ENCODE measurements at regions not wholly inside any gene's neighbourhood (a gene's known extent, or its start where the extent isn't known, plus 50 kb on each side); places are given as distances from the start of the nearest gene placed in this dataset.

DNA sequence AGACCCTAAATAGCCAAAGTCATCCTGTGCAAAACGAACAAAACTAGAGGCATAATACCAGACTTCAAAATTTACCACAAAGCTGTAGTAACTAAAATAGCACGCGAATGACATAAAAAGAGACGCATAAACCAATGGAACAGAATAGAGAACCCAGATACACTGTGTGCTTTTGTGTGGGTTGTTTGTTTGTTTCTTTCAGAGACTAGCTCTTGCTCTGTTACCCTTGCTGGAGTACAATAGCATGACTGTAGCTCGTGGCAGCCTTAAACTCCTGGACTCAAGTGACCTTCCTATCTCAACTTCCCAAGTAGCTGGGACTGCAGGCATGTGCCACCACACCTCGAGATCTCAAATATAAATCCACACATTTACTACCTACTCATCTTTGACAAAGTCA, 1314.6 kb upstream of the GBE1 start:
- DNase-seq, result no peak

DNA sequence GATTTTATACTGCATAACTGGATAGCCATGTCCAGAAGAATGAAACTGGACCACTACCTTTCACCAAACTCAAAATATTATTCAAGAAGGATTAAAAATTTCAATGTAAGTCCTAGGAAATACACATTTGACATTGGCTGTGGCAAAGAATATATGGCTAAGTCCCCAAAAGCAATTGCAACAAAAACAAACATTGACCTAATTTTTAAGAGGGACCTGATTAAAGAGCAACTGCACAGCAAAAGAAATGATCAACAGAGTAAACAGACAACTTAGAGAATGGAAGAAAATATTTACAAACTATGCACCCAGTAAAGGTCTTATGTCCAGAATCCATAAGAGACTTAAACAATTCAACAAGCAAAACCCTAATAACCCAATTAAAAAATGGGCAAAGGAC, 1313.0 kb upstream of the GBE1 start:
- DNase-seq, result no peak

DNA sequence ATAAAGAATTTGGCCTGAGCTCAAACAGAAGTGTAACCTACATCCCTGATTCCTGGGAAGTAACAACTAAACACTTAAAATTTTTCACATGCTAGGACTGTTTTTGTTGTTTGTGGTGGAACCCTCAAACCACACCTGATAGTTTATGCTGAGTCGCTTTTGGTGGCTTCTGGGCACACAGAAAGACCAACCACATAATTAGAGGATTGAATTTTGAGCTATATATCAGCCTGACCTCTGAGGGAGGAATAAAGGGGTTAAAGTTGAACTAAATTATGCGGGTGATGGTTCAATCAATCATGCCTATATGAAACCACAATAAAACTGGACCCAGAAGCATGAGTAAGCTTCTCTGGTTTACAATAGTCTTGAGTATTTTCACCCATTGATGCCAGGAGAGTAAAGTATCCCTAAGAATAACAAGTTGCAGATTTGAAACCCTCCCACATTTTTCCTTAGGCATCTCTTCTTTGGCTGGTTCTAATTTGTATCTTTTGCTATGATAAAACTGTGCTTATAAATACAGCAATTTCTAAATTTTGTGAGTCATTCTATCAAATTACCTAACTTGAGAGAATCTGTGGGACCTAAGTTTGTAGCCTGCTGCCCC, 1304.5 kb upstream of the GBE1 start:
- no peak for DNase-seq

DNA sequence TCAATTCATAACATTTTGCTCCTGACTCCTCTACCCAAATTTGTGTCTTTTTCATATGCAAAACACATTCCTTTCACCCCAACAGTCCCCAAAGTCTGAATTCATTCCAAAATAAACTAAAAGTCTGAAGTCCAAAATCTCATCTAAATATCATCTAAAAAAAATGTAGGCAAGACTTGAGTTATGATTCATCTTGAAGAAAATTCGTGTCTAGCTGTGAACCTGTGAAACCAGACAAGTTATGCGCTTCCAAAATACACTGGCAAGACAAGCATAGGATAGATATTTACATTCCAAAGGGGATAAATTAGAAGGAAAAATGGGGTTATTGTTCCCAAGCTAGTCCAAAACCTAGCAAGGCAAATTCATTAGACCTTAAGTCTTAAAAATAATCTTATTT, 1302.0 kb upstream of the GBE1 start:
- DNase-seq, result no peak

DNA sequence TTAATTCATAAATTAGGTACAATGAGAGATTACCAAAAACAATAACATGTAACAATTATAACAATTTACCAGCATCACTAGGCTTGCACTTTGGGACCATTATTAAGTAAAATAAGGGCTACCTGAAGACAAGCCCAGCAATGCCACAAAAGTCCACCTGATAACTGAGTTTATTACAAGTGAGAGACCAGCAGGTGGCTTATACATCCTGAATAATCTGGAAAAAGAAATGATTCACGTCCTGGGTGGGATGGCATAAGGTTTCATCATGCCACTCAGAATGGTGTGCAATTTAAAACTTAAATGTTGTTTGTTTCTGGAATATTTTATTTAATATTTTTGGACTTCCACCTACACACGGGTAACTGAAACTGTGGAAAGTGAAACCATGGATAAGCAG, 1287.1 kb upstream of the GBE1 start:
- no peak for DNase-seq

DNA sequence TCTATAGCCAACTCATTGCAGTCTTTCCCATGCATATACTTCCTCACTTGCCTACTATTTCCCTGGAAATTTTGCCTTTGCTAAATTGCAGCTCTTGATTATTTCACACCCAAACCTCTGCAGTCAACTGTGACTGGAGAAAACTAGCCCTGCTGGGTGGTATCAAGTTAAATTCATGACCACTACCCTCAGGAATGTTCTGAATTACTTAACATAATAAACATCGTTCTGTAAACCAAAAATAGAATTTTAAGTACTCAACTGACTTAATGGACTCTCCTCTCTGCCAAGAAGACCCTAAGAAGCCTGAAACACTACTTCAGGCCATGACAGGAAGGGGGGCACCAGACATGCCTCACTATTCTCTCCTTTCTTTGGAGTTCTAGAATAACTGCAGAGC, 1278.0 kb upstream of the GBE1 start:
- no peak for DNase-seq

DNA sequence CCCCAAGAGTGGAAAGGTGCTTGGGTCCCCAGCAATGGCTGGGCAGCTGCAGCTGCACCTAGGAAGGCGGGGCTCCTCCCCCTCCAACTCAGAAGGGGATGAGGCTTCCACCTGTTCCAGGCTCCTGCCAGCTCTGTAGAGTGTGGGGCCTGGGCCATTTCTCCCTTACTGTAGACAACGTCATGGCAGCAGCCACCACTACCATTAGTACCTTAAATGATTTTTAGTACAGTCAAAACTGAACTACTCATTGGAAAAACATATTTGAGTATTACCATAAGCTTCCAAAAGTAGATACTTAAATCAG, 1274.2 kb upstream of the GBE1 start:
- no peak for DNase-seq

DNA sequence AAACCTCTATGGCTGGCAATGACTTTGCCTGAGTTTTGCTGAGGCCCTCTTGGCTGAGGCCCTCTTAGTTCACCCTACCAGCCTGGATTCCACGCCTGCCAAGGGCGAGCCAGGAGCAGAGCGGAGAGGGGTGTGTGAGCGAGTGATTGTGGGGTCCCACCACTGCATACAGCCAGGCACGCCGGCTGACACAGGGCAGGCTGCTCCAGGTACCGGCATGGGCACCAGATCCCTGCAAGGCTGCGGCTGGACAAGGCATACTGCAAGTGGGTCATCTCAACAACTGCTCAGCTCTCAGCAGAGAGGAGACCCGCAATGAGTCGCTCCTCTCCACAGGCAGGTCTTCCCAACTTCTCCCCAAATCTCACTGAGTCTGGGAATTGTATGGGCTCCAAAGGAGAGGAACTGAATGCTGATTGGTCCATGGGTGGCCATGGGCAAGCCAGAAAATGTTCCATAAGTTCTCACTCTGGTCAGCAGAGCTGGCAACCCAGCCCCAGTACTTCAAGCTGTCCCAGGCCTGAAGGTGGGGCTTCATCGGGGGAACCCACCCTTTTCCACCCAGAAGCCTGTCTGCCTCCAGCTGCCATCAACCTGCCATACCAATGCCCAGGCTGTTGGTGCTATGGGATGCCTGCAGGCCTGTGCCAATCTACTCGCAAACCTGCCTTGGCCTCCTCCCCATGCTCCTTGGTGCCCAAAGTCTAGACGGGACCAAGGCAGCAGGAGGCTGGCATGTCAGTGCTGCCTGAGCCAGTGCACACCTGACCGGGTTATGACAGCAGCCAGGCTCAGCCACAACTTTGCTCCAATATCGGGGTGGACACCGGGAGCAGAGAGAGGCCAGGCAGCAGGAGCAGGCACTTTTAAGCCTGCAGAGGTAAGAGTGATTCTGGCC, 1273.6 kb upstream of the GBE1 start:
- no peak for DNase-seq

DNA sequence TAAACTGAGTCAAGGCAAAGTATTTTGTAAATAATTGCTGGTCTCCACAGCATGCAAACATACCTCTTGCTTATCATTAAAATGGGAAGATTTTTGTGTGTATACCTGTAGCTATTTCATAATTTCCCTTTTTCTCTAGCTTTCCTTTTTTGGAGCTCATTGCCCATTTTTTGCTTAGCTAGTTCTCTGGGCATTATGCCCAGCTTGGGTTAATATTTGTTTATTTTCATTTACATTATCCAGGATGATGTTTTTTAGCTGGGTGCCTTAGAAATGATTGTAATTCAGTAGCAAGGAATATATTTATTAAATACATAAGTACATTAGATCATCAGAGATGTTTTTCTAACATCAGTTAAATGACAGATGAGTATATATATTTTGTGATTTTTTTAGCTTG, 1271.7 kb upstream of the GBE1 start:
- DNase-seq, result no peak

DNA sequence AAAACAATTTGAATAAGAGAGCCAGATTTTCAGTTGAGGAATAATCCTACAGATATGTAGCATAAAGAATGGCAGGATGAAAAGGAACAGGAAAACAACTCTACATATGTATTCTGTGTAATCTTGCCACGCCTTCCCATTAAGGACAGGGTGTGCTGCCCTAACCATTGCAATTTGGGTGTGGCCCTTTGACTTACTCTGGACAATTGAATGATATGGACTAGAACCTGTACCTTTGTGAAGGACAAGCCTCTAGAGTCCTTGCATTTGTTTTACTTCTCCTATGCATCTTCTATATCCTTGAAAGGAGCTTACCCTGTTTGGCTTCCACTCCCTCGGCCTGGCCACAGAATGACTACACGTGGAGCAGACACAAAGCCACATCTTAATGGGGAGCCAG, 1261.6 kb upstream of the GBE1 start:
- DNase-seq, result no peak

DNA sequence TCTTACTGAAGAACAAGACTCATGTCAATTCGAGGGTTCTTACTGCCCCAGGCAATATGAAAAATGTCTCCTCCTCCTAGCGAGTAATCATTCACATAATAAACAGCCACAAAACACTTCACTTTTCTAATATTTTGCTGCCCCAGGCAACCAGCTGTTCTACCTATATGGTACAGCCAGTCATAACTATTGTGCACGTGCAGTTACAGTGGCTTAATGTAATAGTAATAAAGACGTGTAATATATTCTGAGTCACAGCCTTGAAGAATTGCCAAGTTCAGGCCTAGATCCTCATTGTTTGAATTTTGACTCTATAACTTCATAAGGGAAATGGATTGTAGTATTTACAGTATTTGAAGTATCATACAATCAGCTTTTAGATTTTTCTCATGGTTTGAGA, 1250.0 kb upstream of the GBE1 start:
- no peak for DNase-seq

DNA sequence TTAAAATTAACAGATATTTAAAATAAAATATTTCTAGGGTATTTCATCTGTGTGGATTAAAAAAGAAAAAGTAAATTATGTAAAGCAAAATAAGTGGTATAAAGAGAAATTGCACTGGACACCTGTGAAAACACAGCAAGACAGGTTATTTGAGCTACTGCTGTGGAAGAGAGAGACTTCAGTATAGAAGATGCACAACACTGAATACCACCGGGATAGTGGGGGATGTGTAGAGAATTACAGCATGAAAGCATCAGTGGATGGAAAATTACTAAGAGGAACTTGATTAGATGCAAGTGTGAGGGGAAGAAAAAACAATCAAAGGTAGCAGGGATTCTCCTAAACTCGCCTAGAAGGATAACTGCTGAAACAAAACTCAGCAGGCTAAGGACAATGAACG, 1242.5 kb upstream of the GBE1 start:
- no peak for DNase-seq

DNA sequence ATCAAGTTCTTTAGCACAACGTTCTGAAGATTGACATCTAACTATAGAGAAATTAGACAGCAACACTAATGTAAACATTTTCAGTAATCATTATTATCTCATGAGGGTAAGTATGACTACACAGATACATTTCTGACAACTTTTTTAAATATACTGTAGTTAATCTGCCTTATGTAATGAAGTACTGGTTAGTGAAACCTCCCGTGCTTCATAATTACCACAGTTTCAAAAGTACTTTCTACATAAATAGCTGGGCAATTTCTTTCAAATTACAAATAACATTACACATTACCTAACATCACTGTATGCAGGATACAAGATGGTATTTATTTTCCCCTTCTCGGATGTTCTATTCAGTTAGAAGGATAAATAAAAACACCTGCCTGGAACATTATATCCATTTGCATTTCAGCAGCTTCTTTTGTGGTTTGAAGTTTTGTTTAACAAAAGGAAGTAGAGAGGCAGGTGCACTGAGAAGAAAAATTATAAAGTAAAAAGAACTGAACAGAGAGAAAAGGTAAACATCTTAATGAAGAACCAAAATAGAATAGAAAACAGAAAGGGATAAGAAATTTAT, 1241.5 kb upstream of the GBE1 start:
- no peak for DNase-seq

DNA sequence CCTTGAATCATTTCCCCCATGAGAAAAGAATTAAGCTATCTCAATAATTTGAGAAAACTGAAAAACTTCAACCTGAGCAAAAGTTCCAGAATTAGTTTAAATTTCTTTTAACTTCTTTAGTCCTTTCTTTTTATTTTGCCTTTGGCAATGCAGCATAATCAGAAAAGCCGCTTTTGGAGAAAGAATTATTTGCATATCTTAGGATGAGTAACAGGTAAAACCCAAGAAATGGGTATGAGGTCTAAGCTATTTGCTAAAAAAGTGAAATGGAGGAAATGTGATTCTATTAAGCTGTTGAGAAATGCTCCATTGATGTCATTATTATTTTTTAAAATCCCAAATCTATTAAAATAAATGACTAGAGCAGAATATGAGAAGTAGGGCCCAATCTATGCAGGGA, 1238.3 kb upstream of the GBE1 start:
- DNase-seq, result no peak

DNA sequence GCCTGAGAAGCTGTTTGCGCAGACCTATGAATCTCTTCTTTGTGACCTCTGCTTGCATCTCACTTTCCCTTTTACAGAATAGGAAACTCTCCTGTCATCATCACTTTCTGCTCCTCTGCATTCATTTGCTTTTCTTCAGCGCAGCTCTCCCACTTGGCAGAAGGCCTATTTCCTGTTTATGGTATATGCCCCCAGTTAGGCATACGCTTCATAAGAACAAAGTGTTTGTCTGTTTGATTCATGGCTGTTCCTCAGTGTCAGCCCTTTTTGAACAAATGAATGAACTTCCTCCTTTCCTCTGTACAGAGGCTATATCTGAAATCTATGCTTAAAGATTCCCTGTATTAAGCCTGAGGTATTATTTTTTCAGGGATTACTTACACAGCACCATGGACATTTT, 1216.9 kb upstream of the GBE1 start:
- DNase-seq, result no peak

DNA sequence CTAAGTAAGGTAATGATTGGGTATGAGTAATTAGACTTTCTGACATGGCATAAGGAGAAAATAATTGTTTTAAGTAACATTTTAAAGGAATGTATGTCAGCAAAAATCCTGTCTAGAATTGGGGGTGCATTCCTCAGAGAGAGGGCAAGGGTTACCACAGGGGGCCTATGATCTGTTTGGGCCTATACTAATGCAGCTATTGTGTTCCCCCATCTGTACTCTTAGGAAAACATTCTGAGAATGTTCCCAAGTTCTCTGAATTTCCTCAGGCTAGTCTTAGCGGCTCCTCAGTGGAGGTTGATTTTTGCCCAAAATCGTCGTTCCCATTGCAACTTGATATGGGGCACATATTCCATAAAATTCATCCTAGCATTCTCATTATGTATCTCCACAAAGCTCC, 1216.4 kb upstream of the GBE1 start:
- no peak for DNase-seq

DNA sequence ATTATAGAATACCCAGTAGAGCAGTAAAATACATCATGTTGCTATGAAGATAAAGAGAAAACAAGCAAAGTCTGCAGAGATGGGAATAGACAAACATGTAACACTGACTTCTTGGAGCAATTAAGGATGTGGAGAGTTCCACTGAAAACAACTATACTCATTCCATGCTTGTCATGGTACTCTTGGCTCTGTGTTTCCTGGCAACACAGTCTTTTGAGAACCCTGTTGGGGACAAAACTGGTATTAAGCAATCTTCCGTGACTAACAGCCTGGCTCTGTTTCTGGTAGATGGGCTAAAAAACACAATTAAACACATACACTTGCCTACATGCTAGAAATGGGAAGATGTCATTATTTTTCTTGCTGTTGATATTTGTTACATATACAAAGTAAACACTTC, 1212.3 kb upstream of the GBE1 start:
- DNase-seq, result no peak

DNA sequence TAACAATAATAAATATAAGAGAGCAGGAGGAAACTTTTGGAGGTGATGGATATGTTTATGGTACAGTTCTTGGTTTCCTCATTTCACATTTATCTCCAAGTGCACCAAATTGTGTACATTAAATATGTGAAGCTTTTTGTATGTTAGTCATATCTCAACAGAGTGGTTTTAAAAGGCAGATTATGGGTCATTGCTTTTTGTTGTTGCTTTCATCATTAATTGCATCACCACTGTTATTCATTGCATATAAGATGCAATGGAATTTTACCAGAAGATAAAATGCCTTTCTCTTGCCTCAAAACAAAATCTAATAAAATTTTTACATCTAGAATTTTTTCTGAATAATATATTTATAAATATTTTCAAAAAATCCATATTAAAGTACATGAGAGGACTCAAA, 1198.9 kb upstream of the GBE1 start:
- DNase-seq, result no peak

DNA sequence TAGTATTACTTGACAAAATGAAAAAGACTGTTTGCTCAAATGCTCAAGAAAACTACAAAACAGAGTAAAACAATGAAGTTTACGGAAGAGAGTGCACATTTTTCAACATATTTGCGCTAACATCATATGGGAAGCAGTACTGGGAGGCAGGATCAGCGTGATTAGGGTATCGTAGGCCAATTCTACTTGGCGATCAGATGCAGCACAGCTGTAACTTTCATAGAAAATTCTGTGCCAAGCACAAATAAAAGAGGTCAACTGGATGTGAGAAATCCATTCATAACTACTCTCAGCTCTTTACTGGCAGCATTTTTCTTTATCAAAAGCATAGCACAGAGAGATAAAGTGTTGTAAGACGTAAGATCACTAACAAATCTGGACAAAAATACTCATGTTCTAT, 1196.3 kb upstream of the GBE1 start:
- DNase-seq, result no peak

DNA sequence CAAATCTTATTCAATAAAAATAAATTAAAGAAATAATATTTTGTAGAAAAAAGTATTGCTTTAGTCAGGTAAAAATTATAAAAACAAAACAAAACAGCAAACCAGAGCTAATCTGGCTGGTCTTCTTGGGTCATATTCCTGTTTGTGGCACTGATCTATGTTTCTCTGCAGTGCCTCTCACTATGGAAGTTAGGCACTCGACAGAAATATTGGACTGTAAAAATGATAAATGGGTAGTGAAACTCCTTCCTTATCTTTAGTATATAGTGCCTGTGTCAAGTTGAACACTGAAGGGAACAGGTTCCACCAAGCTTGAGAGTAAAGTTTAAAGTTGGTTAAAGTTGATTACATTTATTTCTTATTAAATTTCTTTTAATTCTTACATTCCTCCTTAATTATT, 1195.6 kb upstream of the GBE1 start:
- no peak for DNase-seq

DNA sequence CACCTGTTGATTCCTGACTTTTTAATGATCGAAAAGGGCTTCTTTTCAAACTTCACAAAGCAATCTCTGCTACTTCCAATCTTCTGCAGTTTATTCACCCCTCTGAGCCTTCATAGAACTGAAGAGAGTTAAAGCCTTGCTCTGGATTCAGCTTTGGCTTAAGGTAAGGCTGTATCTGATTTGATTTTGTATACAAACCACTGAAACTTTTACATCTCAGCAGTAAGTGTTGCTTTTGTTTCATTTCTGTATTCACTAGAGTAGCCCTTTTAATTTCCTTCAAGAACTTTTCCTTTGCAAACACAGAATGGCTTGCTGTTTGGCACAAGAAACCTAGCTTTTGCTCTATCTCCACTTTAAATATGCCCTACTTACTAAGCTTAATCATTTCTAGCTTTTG, 1193.0 kb upstream of the GBE1 start:
- DNase-seq, result no peak

DNA sequence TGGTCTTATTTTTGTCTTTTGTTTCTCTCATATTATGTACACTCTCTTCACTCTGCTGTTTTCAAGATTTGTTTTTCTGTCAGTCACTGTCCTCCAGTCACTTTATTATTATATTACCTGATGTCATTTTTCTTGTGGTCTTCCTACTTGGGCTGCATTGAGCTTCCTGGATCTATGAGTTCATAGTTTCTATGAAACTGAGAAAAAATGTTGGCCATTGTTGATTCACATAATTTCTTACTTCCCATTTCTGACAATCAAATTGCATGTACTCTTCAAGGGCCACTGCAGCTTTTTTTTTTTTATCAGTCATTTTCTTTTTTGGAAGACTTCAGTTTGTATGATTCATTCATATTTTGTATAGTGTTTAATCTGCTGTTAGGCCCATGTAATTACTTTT, 1180.6 kb upstream of the GBE1 start:
- no peak for DNase-seq

DNA sequence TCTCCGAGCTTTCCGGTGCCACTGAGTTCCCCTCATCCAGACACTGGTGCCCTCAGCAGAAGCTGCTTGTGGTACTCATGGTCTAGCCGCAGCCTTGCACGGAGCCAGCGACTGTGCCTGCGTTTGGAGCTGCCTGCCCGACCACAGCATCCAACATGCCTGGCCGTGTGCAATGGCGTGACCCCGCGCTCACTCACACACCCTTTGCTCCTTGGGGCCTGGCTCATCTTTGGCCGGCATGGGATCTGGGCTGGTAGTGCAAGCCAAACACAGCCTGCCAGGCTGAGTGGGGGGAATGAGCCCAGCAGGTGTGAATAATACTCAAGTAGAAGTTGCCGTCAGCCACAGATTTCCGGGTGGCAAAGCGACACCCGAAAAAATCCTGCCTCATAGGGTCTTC, 1178.7 kb upstream of the GBE1 start:
- DNase-seq, result no peak

DNA sequence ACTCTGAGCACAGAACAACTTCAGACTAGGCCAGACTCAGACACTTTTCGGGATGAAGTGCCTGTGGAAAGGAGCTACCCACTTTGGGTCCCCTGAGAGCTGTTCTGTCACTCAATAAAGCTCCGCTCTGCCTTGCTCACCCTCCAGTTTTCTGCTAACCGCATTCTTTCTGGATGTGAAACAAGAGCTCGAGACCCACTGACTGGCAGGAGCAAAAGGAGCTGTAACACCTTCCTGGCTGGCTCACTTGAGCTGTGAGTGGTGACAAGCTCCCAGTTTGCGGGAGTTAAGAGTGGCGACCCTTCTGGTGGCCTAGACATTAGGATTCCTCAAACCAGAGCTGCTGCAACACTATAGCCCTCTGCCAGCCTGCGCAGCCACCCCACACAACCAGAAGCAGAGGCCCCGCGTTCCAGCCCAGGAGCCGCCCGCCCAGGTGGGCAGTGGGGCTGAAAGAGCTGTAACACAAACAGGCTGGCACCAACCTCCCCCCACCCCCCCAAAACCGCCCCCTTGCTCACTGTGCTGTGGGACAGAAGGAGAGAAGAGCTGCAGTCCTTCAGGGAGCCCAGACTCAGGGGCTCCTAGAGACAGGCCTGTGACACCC, 1178.1 kb upstream of the GBE1 start:
- no peak for DNase-seq
